Uterus (tissue), 2 donors: ENCODE measurements at regions not wholly inside any gene's neighbourhood (a gene's known extent, or its start where the extent isn't known, plus 50 kb on each side); places are given as distances from the start of the nearest gene placed in this dataset.

Source experiments
- CTCF ChIP-seq, 4 experiments: fragments of 200-600 bp in 2 of 4; fragments of 450-650 bp in 2 of 4; sonication (generic) in 2 of 4; IDR thresholded peaks; one replicate each; pipeline ENCODE4 v1.5.1; 2016 to 2019; ENCODE audit warnings: antibody characterized with exemption in 4 of 4, mild to moderate bottlenecking in 2 of 4, moderate library complexity in 1 of 4
- POLR2A ChIP-seq, 2 donors: fragments of 450-650 bp; IDR thresholded peaks; one replicate each; pipeline ENCODE4 v1.6.1; 2016; ENCODE audit warnings: antibody characterized with exemption in 2 of 2, mild to moderate bottlenecking in 1 of 2, moderate library complexity in 1 of 2

- TF ChIP-seq CTCF (IDR thresholded peaks at IDR 0.05) (no peak), POLR2A (IDR thresholded peaks at IDR 0.05) (no peak)
Measured at GRCh38 chr3:177567833-177568232, 370.6 kb upstream of the TBL1XR1 start.
